ENCODE measurements at regions not wholly inside any gene's neighbourhood (a gene's known extent, or its start where the extent isn't known, plus 50 kb on each side); places are given as distances from the start of the nearest gene placed in this dataset.
"Not testable (repeated sequence)": the region's sequence is repeated elsewhere in the genome, so short reads cannot be mapped to it uniquely, and the experiment has no call there.

DNA sequence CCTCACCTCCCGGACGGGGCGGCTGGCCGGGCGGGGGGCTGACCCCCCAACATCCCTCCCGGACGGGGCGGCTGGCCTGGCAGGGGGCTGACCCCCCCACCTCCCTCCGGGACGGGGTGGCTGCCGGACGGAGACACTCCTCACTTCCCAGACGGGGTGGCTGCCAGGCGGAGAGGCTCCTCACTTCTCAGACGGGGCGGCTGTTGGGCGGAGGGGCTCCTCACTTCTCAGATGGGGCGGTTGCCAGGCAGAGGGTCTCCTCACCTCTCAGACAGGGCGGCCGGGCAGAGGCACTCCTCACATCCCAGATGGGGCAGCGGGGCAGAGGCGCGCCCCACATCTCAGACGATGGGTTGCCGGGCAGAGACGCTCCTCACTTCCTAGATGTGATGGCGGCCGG, 1280.7 kb upstream of the SEL1L start:
- not testable (repeated sequence) for DNase-seq (ENCODE audit: low spot score)

DNA sequence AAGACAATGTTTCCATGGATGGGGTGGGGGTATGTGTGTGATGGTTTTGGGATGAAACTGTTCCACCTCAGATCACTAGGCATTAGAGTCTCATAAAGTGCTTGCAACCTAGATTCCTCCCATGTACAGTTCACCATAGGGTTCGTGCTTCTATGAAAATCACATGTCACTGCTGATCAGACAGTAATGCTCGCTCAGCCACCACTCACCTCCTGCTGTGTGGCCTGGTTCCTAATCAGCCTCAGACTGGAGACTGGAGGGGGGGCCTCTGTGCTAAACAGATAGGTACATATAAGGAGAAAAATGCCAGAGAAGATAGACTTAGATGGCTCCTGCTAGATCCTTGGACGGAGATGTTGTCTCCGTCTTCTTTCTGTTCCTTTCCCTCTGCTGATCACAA, 1296.9 kb upstream of the SEL1L start:
- no peak for DNase-seq (ENCODE audit: low spot score)

DNA sequence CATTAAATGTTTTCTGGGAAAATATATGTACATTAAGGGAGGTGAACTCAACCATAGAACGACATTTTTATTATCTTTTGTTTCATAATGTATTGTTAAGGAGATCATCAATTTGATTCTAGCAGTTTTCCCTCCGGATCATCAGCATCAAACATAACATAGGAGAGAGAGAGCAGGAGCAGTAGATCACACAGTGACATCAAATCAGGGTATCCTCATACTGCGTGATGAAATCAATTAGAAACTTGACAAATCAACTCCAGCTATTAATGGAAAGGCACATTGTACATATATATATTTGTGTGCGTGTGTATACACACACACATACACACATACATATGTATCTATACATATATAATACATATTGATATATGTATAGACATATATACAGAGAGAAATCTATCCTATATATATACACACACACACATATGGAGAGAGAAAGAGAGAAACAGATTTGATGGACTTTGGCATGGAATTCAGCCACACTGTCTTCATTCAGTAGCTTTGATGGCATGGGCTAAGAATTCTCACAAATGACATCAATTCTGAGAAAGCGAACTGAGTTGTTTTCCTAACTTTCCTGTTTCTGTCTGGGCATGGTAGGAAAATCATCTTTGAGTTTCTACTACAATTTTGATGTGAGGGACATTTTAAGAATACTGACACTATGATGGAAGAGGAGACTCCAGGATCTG, 1302.8 kb upstream of the SEL1L start:
- no peak for DNase-seq (ENCODE audit: low spot score)

DNA sequence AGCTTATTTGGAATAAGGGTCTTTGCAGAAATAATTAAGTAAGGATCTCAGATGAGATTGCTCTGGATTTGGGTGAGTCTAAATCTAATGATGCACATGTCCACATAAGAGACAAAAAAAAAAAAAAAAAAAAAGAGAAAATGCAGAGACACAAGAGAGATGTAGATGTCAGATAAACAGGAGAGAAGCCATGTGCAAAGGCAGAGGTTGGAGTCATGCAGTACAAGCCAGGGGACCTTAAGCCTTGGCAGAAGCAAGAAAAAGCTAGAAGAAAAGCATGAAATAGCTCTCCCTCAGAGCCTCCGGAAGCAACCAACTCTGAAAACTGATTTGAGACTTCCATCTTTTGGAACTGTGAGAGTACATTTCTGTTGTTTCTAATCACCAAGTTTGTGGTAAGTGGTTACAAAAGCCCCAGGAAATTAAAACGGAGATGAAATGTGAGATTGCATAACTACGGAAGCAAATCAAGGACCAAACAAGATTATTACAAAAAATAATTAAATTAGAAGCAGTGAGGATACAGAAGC, 1304.0 kb upstream of the SEL1L start:
- no peak for DNase-seq (ENCODE audit: low spot score)

DNA sequence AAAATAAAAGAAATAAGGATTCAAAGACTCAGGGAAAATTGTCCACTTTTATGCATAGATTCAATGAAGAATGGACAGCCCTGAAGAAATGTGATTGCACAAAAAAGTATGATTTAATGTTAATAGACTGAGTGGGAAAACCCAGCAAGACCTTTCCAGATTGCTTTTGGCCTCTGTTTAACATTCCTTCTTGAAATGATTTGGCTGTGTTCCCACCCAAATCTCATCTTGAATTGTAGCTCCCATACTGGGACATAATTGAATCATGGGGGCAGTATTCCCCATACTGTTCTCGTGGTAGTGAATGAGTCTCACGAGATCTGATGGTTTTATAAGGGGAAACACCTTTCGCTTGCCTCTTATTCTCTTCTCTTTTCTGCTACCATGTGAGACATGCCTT, 1316.9 kb upstream of the SEL1L start:
- DNase-seq (ENCODE audit: low spot score): no peak

DNA sequence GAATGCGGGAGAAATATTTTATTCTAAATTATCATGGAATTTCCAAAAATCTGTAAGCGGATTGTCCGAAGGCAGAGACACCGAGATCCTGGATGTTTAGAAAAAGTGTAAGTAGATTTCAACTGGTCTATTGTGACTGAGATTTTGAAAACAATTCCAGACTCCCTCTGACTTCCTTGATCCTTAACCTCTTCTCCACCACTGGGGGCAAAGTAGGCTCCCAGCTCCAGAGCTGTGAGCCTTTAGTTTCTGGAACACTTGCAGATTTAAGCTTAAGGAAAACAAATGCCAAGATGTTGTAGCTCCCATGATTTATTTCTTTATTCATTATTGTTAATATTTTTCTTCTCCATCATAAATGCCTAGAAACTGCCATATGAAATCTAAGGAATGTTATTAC, 1320.5 kb upstream of the SEL1L start:
- no peak for DNase-seq (ENCODE audit: low spot score)

DNA sequence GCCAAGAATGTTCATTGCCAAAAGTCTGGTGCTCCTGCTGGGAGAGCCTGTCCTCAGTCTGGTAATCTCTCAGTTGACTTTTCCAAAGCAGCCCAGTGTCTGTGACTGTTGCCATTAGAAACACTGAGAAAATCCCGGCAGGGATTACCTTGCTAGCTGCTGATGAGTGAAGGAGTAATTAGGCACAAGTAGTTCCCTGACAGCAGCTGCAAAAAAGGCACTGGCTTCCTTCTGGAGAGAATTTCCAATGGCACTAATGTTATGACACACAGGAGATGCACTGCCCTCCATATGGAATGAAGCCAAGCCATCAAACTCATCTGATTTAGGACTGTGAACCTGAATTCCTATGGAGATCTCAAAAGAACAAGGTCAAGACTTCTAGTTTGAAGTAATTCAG, 1321.2 kb upstream of the SEL1L start:
- no peak for DNase-seq (ENCODE audit: low spot score)

DNA sequence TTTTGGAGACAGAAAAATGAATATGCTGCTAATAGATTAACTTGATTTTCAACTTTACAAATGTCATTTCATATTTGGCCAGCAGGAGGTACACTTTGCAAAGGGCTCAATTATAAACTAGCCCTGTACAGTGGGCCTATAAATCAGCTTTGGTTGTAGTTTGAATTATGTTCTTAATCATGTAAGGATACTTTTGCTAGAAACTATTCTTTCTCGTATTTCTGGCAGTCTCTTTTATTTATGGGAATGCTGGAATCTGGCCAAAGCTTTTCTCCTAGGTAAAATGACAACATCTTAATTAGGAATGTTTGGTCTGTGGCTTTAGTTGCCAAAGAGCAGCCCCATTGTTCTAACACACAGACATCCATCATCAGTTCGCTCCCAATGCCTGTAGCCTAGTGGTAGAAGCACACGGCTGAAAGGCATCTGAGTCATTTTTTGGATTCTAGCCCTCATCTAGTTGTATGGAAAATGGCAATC, 1322.3 kb upstream of the SEL1L start:
- peak; percentile 21 for DNase-seq (ENCODE audit: low spot score)

DNA sequence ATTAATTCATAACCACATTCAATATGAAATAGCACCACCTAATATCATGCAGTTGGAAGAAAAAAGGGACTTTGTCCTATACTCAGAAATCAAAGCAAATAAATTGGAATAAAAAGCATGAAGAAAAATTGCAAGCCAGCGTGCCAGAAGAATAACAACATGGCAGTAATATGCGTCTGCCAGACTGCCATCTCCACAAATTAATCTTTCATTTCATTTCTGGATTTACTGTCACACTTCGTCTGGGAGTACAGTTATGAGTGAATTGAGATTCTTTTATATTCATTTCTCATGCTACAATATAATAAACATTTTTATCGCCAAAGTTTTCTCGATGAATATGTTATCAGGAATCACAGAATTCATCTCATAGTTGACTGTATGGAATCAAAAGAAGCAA, 1327.7 kb upstream of the SEL1L start:
- no peak for DNase-seq (ENCODE audit: low spot score)

DNA sequence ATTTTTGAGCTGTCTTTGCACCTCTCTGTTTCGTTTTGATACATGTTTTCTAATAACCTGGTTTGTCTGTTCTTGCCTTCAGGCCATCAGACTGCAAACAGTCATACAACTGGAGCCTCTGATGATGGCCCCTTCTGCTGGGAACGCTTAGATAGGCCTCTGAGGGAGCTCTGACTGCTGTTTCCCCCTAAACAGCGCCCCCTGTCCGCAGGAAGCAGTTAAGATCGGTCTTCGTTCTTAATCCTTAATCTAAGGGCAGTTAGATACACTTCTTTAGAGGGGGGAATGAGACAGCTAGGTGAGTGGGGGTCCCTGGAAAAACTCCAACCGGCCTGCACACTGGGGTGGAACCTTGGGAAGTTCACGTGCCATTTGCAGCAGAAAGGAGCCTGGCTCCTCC, 1338.8 kb upstream of the SEL1L start:
- no peak for DNase-seq (ENCODE audit: low spot score)

DNA sequence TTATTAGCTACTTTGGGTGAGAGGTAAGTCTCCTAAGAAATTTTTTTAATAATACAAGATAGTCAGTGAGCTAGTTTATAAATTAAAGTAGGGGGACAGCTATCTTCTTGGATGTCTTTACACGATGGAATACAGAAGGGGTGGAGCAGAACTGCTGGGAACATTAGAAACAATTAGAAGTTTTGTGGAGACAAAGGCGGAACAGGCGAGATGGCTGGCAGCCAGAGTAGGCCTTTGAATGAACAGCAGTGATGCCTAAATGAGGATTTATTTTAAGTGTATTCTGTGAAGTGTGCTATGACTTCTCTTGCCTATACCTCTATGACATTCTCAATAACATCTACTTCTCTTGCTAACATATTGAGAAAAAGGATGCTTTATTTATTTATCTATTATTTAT, 1345.3 kb upstream of the SEL1L start:
- no peak for DNase-seq (ENCODE audit: low spot score)

DNA sequence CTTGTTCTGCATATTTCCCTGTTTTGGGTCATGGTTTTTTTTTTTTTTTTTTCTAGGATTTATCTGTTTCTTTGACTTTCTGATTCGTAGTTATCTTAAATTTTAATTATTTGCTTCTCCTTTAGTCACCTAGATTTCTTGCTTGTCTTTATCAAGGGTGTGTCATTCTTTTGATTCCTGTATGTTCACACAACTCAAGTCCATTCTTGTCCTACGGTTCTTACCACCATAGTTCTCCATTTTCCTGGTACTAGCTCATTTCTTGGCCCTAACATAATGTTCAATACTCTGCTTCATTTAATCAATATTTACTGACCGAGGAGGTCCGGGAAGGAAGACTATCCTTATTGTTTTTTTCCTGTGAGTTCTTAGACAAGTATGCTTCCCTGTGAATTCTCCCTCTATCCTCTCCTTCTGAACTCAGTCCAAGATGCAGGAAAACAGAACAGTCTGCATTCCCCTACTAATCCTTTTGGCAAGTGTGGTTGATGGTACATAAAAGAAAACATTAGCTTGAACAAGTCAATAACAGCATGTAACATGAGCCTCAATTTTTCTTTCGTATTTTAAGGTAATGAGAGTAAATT, 1346.4 kb upstream of the SEL1L start:
- no peak for DNase-seq (ENCODE audit: low spot score)

DNA sequence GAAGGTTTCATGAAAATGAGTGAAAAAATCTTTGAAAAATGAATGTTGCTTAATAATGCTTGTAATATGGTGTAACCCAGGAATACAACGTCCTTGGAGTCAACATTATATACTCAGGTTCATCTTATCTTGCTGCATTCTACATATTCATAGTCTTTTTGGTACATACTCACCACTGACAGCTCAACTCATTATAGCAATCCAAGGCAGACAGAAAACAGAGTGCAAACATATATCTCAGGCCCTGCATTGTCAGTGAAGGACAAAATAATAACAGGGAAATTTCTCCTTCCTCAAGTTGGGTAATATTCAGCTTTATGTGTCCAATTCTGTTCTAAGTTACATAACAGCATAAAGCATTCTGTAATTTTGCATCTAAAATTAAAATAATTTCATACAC, 1353.0 kb upstream of the SEL1L start:
- no peak for DNase-seq (ENCODE audit: low spot score)

DNA sequence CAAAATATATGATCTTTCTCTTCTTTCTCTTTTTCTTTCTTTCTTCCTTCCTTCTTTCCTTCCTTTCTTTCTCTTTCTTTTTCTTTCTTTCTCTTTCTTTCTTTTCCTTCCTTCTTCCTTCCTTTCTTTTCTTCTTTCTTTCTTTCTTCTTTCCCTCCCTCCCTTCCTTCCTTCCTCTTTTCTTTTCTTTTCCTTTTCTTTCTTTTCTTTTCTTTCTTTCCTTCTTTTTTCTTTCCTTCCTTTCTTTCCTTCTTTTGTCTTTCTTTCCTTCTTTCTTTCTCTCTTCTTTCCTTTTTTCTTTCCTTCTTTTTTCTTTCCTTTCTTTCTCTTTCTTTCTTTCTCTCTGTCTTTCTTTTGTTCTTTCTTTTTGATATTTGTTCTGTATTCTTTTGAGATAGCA, 1356.0 kb upstream of the SEL1L start:
- DNase-seq (ENCODE audit: low spot score): no peak

DNA sequence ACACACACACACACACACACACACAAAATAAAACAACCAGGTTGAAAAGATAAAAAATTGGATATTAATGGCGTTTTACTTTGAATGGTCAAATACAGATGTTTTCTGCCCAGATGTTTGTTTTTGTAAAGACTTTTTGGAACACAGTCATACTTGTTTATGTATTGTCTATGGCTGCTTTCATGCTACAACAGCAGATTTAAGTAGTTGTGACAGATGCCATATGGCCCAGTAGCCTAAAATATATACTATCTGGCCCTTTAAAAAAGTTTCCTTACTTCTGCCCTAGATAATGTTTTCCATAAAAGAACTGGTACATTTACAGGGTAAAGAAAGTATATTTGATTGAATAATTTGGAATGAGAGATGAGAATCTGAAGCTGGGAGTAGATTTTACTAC, 1362.8 kb upstream of the SEL1L start:
- DNase-seq (ENCODE audit: low spot score): no peak

DNA sequence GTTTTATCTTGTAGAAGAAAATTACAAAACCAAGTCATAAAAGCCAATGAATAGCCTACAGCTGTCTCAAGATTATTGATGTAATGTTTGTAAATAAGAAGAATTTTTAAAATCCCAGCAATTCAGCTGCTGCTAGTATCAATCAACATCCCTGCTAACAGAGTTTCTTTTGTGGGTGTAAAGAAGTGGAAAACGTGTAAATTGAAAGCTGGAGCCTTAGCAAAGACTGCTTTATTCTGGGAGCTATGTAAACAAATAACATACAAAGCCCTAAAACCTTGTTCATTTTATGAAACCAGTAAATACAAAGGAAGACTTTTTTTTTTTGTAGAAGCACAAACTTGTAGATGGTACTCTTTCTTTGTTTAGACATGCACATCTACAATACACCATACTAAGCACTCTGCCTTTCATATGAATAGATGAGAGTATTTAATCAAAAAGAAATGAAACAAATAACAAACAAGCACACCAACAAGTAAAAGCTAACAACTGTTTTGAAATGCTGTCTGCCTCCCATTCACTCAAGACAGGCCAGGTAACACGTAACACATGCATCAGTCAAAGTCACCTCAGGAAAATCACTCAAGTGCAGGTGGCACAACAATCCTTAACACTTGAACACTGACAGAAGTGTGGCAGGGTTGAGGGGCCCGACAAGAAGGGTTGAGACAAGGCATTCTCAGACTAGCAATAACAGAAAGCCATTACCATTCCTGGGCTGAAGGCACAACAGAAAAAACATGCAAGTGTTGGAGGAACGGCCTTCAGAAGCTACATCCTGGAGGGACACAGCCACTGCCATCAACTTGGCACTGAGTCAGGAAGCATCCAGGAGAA, 1364.0 kb upstream of the SEL1L start:
- DNase-seq (ENCODE audit: low spot score): no peak

DNA sequence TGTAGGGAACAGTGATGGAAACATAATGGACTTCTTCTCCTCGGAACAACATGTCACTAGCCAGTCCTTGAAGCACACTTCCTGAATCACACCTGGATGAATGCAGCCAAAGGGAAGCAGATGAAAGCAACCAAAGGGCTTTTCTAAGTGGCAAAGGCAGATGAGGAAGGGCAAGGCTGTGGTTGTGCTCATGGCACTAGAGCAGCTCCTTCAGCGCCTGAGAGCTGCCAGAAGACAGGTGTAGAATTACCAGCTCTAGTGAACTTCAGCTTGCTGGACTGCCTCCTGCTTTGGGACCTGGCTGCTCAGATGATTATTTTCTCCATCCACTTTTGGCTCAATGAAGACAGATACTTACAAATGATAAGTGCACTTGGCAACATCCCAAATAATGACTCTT, 1372.1 kb upstream of the SEL1L start:
- DNase-seq (ENCODE audit: low spot score): no peak

DNA sequence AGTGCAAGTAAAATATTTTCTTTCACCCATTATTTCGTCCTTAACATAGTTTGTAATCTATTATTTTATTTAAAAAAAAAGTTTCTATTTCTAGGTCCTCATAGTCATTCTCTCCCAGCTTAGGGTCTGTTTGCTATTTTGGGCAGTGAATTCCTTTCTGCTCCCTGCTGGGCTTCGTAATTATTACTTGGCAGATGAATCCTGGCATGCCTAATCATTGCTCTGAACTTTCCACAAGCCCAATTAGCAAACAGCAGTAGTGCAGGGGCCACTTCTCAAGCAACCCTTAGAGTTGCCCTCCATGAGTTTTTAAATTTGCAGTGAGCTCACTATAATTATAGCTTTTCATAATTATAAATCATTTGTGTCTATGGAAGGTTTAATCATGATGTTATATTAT, 1378.3 kb upstream of the SEL1L start:
- DNase-seq (ENCODE audit: low spot score): no peak

DNA sequence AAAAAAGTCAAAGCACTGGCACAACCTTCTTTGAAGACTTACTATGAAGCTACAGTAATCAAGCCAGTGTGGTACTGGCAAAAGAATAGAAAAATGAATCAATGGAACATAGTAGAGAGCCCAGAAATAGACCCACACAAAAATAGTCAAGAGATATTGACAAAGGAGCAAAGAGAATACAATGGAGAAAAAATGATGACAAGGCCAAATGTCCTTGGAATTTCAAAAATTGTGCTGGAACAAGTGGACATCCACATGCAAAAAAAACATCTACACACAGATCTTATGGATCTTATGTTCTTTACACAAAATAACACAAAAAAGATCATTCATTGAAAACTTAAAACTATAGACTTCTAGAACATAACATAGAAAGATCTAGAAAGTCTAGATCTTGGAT, 1379.7 kb upstream of the SEL1L start:
- no peak for DNase-seq (ENCODE audit: low spot score)

DNA sequence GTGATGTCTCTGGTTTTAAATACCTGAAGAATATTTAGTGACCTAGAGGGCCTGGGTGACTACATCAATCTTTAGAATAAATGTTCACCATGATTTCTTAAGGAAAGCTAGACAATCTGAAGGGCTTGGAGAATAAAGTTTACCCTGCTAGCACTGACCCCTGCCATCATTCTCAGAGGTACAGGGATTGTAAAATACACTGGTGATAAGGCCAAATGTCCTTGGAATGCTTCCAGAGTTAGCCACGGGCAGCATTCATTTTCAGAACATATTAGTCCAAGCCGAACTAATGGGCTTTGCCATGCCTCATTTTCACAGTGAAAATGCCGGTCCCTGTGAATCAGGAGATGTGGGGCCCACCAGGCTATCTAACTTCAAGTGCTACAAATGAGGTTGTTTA, 1381.7 kb upstream of the SEL1L start:
- DNase-seq (ENCODE audit: low spot score): no peak

DNA sequence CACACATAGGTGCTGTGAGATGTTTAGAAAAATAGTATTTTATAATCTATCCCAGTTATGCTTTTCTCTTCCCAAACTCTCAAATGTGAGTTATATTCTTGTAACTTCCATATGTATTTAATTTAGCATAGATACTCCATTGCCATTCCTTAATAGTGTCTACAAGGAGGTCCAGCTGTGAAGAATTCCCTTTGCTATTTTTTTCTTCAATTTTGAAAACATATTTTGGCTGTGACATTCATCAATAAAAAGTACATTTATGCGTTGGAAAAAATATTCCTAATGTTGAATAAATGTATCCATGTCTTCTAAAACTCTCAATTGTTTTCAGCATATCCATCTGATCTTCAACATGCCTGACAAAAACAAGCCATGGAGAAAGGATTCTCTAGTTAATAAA, 1402.0 kb upstream of the SEL1L start:
- no peak for DNase-seq (ENCODE audit: low spot score)

DNA sequence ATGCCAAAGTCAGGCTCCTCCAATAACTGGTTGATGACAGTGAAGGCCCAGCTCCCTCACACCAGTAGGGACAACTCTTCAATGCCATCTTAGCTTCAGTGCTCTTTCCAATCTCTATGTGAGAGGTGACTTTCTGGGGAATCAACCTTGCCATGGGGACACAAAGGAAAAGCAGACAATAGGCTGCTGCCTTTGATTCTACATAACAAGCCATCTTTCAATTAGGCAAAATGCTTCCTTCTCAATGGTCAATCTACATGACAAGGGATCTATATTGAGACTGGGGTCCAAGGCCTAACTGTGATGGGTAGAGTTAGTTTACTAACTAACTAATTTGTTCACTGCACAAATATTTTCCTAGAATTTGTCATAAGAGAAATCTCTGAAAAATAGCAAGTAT, 1417.5 kb upstream of the SEL1L start:
- no peak for DNase-seq (ENCODE audit: low spot score)

DNA sequence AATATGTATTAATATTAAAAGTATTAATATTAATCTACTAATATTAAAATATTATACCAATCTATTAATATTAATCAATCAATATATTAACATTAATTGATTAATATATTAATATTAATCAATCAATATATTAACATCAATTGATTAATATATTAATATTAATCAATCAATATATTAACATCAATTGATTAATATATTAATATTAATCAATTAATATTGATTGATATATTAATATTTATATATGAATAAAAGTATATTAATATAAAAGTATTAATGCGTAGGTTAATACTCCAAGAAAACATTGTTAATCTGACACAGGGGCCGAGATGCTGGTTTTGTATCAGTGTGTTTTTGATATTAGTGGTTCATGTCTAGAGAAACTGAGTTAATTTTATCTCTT, 1430.1 kb upstream of the SEL1L start:
- no peak for DNase-seq (ENCODE audit: low spot score)

Data from COLO829 (cell line).